Heart right ventricle (tissue), 16 donors: ENCODE measurements at regions not wholly inside any gene's neighbourhood (a gene's known extent, or its start where the extent isn't known, plus 50 kb on each side); places are given as distances from the start of the nearest gene placed in this dataset.
"Not testable (repeated sequence)": the region's sequence is repeated elsewhere in the genome, so short reads cannot be mapped to it uniquely, and the experiment has no call there.

Source experiments
- ATAC-seq, 8 donors: fragments of 200-7000 bp; cut with Tn5 transposase; one replicate each; pipeline ENCODE4 v1.9.1; 2020; ENCODE audit warnings: mild to moderate bottlenecking in 8 of 8, moderate library complexity in 8 of 8, moderate number of reproducible peaks in 1 of 8
- DNase-seq, 2 donors: peaks; one replicate each; pipeline ENCODE4 v3.0.0-alpha.2; 2020
- H3K27ac ChIP-seq, 10 donors: fragments of 200-600 bp; sonication (generic) in 2 of 10; one replicate each; pipeline versions ENCODE4 v1.5.0 to v1.8.0; 2020 to 2022; ENCODE audit warnings: mild to moderate bottlenecking in 3 of 10
- H3K27me3 ChIP-seq, 7 donors: fragments of 200-600 bp; one replicate each; pipeline ENCODE4 v1.8.0; 2021 to 2022; ENCODE audit warnings: mild to moderate bottlenecking in 2 of 7
- H3K36me3 ChIP-seq, 9 donors: fragments of 200-600 bp; sonication (generic) in 1 of 9; one replicate each; pipeline versions ENCODE4 v1.5.0 to v1.8.0; 2020 to 2022; ENCODE audit warnings: mild to moderate bottlenecking in 2 of 9
- H3K4me1 ChIP-seq, 9 donors: fragments of 200-600 bp; sonication (generic) in 1 of 9; one replicate each; pipeline versions ENCODE4 v1.5.0 to v1.8.0; 2020 to 2022; ENCODE audit warnings: mild to moderate bottlenecking in 4 of 9
- H3K4me3 ChIP-seq, 10 donors: fragments of 200-600 bp; sonication (generic) in 2 of 10; one replicate each; pipeline versions ENCODE4 v1.5.0 to v1.8.0; 2020 to 2022; ENCODE audit warnings: mild to moderate bottlenecking in 7 of 10, moderate library complexity in 2 of 10
- H3K9me3 ChIP-seq, 11 donors: fragments of 200-600 bp in 10 of 11; sonication (generic) in 2 of 11; one replicate each; pipeline versions ENCODE4 v1.5.0 to v1.8.0; 2013 to 2022; ENCODE audit warnings: mild to moderate bottlenecking in 2 of 11, control low read depth in 1 of 11, moderate library complexity in 1 of 11
- CTCF ChIP-seq, 9 donors: fragments of 200-600 bp; sonication (generic) in 2 of 9; IDR thresholded peaks; one replicate each; pipeline versions ENCODE4 v1.5.0 to v1.8.0; 2021 to 2022; ENCODE audit warnings: antibody characterized with exemption in 9 of 9, mild to moderate bottlenecking in 5 of 9, moderate library complexity in 1 of 9
- WGBS, 2 donors: extraction: QIAGEN DNeasy Blood & Tissue Kit; methylation state at CpG; one replicate each; pipeline ENCODE4 v1.1.7; 2013; ENCODE audit warnings: inconsistent platforms in 1 of 2; 5-methylcytosine and 5-hydroxymethylcytosine counted together
- intact Hi-C, 10 donors: fragments of 100-400 bp; cut with DNase I; formaldehyde crosslinking; loops; one replicate each; pipeline versions ENCODE4 v1.11.1 to v1.14.2; 2022
- donor health status: Arrhythmogenic right ventricular cardiomyopathy.
- donor health status: ischemic (EF 13 %, LVEDD 7.1; RV severe dilation, severe dysfunction).
- donor health status: healthy with polysubstance abuse.
- donor health status: DM: no; HTN: yes; CAD: no.
- donor health status: DM: no; HTN: no; CAD: no.
- donor health status: ischemic (EF 25% LVEDD 6.9; RV normal size, moderate dysfunction).
- donor health status: ischemic (EF 25% LVEDD 5.7; RV mildly dilated, moderate dysfunction).
- donor health status: healthy.
- donor health status: DM: yes; HTN: yes; CAD: no.
- donor health status: Ischemic cardiomyopathy.
- donor health status: ischemic (EF 35%, LVEDD 5.7; RV mildly dilated, moderate dysfunction).
- donor health status: nonischemic (EF 11% LVEDD 7.7; RV severe dilation, severe dysfunction).
- donor health status: DM: yes; HTN: yes; CAD: no.
- donor health status: PGD.
- donor health status: ischemic (EF 29% LVEDD 5.4; RV normal size, mild dysfunction).
- donor health status: nonischemic (EF 23%, LVEDD 6.1; RV moderate dilation, normal function).

- H3K27me3 ChIP-seq = peaks cover 0 to 20% (median 5%) of the 10 kb centered on the region in 7 donors
- TF ChIP-seq CTCF (IDR thresholded peaks at IDR 0.05) = no peak
- H3K9me3 ChIP-seq = no peaks in the 10 kb centered on the region
- H3K27ac ChIP-seq = no peak overlapping the region
- intact Hi-C loops = no loop called here
- no peak overlapping the region for H3K4me3 ChIP-seq
- WGBS, 2 donors = 79 to 83% methylated on average over 11 of the region's 11 CpGs
- ATAC-seq (no peak), DNase-seq (no peak)
- H3K36me3 ChIP-seq = no peaks in the 10 kb centered on the region
- H3K4me1 ChIP-seq = no peaks in the 10 kb centered on the region
Observed at GRCh38 chr17:27091043-27091497, 202.8 kb upstream of the WSB1 start.

DNA sequence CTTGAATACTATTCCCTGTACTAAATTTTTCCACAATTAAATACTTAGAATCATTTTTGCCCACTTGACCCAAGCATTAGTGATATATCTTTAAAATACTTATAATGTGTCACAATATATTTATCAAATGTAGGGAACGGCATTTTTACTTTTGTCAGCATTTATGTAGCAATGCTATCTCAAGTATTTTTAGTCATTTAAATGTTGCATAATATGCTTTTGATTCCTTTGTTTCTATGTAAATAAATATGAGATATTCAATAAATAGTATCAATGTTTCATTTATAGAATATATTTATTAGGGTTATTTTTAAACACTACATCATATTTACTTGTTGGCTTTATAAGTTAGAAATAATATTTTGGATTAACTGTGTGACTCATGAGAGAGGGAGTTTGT, 199.7 kb upstream of the WSB1 start:
- ATAC-seq, H3K4me3 ChIP-seq, H3K36me3 ChIP-seq, intact Hi-C loops, DNase-seq, H3K27ac ChIP-seq, H3K9me3 ChIP-seq, H3K4me1 ChIP-seq: not testable (repeated sequence)
- H3K27me3 ChIP-seq = peaks cover 0 to 20% (median 5%) of the 10 kb centered on the region in 7 donors
- 79 to 82% methylated on average over 1 of the region's 1 CpG for WGBS, 2 donors

DNA sequence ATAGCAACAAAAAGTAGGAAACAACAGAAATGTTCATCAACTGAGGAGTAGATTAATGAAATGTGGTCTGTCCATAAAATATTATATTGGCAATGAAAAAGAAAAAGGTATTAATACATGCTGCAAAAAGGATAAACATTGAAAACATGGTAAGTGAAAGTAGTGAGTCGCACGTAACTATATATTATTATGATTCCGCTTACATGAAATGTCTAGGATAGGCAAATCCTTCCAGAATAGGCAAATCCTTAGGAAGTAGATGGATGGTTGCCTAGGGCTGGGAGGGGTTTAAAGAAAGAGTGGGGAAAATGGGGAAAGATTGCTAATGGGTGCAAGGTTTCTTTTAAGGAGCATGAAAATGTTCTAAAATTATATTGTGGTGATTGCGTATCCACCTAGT, 198.1 kb upstream of the WSB1 start:
- H3K4me3 ChIP-seq, H3K9me3 ChIP-seq, ATAC-seq, H3K36me3 ChIP-seq, DNase-seq, H3K27ac ChIP-seq, H3K4me1 ChIP-seq, intact Hi-C loops: not testable (repeated sequence)
- H3K27me3 ChIP-seq = peaks cover 0 to 15% (median 4%) of the 10 kb centered on the region in 7 donors
- WGBS, 2 donors = 91 to 96% methylated on average over 4 of the region's 4 CpGs

- DNase-seq, H3K9me3 ChIP-seq, H3K4me1 ChIP-seq, H3K4me3 ChIP-seq, H3K27me3 ChIP-seq, H3K36me3 ChIP-seq, intact Hi-C loops, H3K27ac ChIP-seq, ATAC-seq: not testable (repeated sequence)
- 83 to 92% methylated on average over 1 to 2 of the region's 2 CpGs for WGBS, 2 donors
Observed at GRCh38 chr17:27099266-27099665, 194.6 kb upstream of the WSB1 start.

DNA sequence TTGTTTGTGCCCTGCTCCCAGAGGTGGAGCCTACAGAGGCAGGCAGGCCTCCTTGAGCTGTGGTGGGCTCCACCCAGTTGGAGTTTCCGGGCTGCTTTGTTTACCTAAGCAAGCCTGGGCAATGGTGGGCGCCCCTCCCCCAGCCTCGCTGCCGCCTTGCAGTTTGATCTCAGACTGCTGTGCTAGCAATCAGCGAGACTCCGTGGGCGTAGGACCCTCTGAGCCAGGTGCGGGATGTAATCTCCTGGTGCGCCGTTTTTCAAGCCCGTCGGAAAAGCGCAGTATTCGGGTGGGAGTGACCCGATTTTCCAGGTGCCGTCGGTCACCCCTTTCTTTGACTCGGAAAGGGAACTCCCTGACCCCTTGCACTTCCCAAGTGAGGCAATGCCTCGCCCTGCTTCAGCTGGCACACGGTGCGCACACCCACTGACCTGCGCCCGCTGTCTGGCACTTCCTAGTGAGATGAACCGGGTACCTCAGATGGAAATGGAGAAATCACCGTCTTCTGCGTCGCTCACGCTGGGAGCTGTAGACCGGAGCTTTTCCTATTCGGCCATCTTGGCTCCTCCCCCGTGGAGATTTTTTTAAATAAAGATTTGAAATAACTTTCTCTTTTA, 189.2 kb upstream of the WSB1 start:
- not testable (repeated sequence) for ATAC-seq, H3K4me3 ChIP-seq

GRCh38 chr17:27105636-27106035, 188.3 kb upstream of the WSB1 start:
- Histone ChIP-seq H3K4me3 (no peak overlapping the region), H3K27ac (no peak overlapping the region), H3K36me3 (no peaks in the 10 kb centered on the region), H3K27me3 (peaks cover 0 to 11% (median 4%) of the 10 kb centered on the region in 7 donors), H3K9me3 (no peaks in the 10 kb centered on the region), H3K4me1 (no peaks in the 10 kb centered on the region)
- WGBS, 2 donors = 49 to 65% methylated on average over 3 of the region's 3 CpGs
- DNase-seq = no peak
- intact Hi-C loops = no loop called here
- no peak for TF ChIP-seq CTCF (IDR thresholded peaks at IDR 0.05)
- no peak for ATAC-seq

More for the DNA sequence above, 189.2 kb upstream of the WSB1 start:
- H3K27me3 ChIP-seq, H3K4me1 ChIP-seq, H3K9me3 ChIP-seq, H3K27ac ChIP-seq, DNase-seq, H3K36me3 ChIP-seq, intact Hi-C loops: not testable (repeated sequence)
- WGBS, 2 donors = 82 to 87% methylated on average over 25 to 30 of the region's 31 CpGs
